GM12892 (cell line): ENCODE measurements at regions not wholly inside any gene's neighbourhood (a gene's known extent, or its start where the extent isn't known, plus 50 kb on each side); places are given as distances from the start of the nearest gene placed in this dataset.

Source experiments
- DNase-seq: peaks from one replicate; pipeline ENCODE4 v3.0.0; 2011; ENCODE audit not compliant: insufficient read length
- FAIRE-seq: peaks from 2 replicates; lab custom pipeline; 2011; peaks lifted over from hg19 to GRCh38; lab: Jason Lieb, UNC
- POLR2A ChIP-seq: IDR thresholded peaks from 2 replicates; pipeline ENCODE4 v1.6.1; 2011; ENCODE audit warnings: low read depth, low read length, control low read depth
- POLR2AphosphoS5 ChIP-seq: IDR thresholded peaks from 2 replicates; pipeline ENCODE4 v1.6.1; 2011; ENCODE audit warnings: low read depth, low read length, control low read depth
- TAF1 ChIP-seq: IDR thresholded peaks from 2 replicates; pipeline ENCODE4 v1.6.1; 2011; ENCODE audit warnings: low read depth, mild to moderate bottlenecking, control low read depth, low read length, borderline replicate concordance

DNA sequence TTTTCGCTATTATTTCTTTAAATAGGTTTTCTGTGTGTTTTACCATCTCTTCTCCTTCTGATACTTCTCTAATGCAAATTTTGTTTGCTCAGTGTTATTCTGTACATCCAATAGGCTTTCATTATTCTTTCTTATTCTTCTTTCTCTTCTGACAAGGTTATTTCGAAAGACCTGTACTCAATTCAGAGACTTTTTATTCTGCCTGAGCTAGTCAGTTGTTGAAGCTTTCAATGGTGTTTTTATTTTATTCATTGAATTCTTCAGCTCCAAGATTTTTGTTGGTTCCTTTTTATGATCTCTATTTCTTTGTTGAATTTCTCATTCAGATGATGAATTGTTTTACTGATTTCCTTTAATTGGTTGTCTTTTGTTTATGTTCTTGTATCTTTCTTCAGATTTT is 706.2 kb downstream of the NR2F1-AS1 start:
- no peak for TF ChIP-seq POLR2AphosphoS5
- no peak for TF ChIP-seq POLR2A
- DNase-seq (no peak), FAIRE-seq (no peak)

DNA sequence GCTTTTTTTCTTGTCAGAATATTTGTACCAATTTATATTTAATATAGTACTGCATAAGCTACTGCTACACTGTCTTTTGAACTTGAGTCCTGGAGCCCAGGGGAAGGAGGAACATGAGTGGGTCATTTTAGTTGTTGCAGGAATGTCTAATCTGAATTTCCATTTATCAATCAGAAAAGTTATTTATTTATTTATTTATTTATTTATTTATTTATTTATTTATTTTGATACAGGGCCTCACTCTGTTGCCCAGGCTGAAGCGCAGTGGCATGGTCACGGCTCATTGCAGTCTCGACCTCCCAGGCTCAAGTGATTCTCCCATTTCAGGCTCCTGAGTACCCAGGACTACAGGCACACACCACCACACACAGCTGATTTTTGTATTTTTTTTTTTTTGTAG is 712.6 kb downstream of the NR2F1-AS1 start:
- no peak for FAIRE-seq
- DNase-seq: no peak
- TF ChIP-seq TAF1 (no peak), POLR2A (no peak), POLR2AphosphoS5 (no peak)

- FAIRE-seq (no peak), DNase-seq (no peak)
- TF ChIP-seq POLR2A: no peak
Observed at GRCh38 chr5:92864591-92864990, 716.4 kb downstream of the NR2F1-AS1 start.

GRCh38 chr5:92863666-92864065 is 717.4 kb downstream of the NR2F1-AS1 start:
- DNase-seq (no peak), FAIRE-seq (no peak)
- no peak for TF ChIP-seq POLR2A
- no peak for TF ChIP-seq POLR2AphosphoS5
- no peak for TF ChIP-seq TAF1

DNA sequence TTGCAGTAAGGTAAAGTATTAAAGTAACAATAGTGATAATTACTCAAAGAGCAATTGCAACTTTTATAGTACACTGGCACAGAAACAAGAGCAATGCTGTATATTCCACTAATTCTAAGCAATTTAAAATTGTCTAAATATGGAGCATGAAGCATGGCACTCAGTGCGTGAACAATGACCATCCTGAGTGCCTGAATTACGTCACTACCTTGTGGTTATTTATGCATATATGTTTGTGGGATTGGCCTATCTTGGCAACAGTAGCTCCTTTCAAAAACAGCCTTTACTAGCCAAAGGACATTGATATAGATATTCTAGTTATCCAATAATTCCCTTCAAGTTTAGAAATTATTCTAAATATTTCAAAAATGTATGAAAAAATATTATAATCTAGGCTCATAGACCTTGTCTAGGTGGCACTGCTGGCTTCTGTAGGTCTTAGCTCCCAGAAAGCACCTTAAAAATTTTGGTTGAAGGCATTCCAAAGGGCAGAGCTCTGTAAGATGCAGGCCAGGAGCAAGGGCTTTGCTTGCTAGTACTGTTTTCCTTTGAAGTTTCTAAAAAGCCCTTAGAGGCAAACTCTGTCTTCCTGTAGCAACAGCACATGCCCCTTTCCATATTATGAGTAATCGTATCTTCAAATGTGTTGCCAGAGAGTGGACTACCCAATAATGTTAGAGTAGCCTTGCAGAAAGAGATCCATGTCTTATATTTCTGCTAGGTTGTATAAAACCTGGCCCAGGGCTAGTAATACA is 719.3 kb downstream of the NR2F1-AS1 start:
- DNase-seq (no peak), FAIRE-seq (no peak)
- TF ChIP-seq POLR2A: no peak
- TF ChIP-seq POLR2AphosphoS5: no peak

- FAIRE-seq (no peak), DNase-seq (no peak)
- no peak for TF ChIP-seq POLR2AphosphoS5
- TF ChIP-seq POLR2A: no peak
- no peak for TF ChIP-seq TAF1
Observed at GRCh38 chr5:92860061-92860460, 721.0 kb downstream of the NR2F1-AS1 start.

DNA sequence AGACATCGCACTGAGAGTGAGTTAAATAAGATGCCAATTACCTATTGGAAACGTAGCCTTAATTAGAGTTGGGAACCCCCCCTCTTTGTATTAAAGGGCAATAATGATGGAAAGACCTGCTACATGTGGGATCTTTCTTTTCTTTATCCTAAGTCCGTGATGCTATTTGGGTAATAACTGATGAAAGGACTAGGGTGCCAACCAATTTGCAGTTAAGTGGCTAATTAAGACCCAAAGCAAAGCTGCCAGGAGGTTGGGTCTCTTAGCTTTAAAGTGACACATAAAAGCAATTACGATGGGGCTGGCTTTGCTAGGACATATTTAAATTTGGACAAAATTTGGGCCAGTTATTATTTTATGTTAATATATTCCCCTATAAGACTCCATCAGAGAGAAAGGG is 728.8 kb downstream of the NR2F1-AS1 start:
- FAIRE-seq (no peak), DNase-seq (no peak)
- TF ChIP-seq TAF1 (no peak), POLR2AphosphoS5 (no peak), POLR2A (no peak)

GRCh38 chr5:92850886-92851285 is 730.1 kb downstream of the NR2F1-AS1 start:
- DNase-seq (no peak), FAIRE-seq (no peak)
- no peak for TF ChIP-seq POLR2AphosphoS5
- TF ChIP-seq TAF1: no peak
- no peak for TF ChIP-seq POLR2A

DNA sequence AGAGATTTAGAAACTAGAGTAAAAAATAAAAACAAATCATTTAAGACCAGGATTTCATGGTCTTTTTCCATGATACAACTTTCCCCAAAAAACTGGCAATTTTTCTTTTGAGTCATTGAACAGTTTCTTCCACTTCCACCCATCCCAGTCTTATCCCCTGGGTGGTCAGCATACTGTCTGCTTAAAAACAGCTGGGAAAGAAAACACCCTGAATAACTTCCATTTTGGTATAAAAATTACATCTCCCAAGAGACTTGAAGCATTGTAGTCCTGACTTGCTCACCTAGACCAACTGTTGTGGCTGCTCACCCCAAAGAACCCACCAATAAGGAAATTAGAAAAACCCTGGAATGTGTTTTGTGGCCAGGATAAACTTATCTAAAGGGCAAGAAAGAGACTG is 731.3 kb downstream of the NR2F1-AS1 start:
- TF ChIP-seq POLR2A (no peak), POLR2AphosphoS5 (no peak), TAF1 (no peak)
- no peak for FAIRE-seq
- DNase-seq: no peak

- no peak for FAIRE-seq
- TF ChIP-seq POLR2A (no peak), POLR2AphosphoS5 (no peak), TAF1 (no peak)
- DNase-seq: no peak
Observed at GRCh38 chr5:92841604-92842155, 739.3 kb downstream of the NR2F1-AS1 start.

DNA sequence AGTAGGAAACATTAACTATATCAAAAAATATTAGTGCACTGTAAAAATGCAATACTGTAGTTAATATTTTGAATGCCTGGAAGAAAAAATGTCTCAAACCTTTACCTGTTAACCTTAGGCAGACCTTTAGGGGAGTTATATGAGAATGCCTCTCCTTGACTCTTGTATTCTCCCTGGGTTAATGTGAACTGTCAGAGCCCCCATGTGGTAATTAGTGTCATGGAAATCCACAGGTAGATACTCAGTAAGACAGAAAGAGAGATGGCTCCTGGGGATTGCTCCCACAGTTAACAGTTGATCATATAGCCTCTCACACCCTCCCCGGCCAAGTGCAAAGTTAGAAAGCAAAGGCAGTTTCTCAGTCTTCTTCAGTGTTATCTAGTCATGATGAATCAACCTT is 742.8 kb downstream of the NR2F1-AS1 start:
- DNase-seq (no peak), FAIRE-seq (no peak)
- no peak for TF ChIP-seq TAF1
- TF ChIP-seq POLR2A: no peak
- TF ChIP-seq POLR2AphosphoS5: no peak

- FAIRE-seq: no peak
- DNase-seq: no peak
Observed at GRCh38 chr5:92836855-92837755, 743.9 kb downstream of the NR2F1-AS1 start.

More at GRCh38 chr5:92836855-92837755, 743.9 kb downstream of the NR2F1-AS1 start:
- TF ChIP-seq TAF1 (no peak), POLR2A (no peak), POLR2AphosphoS5 (no peak)
